GM23248 (cell line): ENCODE measurements at regions not wholly inside any gene's neighbourhood (a gene's known extent, or its start where the extent isn't known, plus 50 kb on each side); places are given as distances from the start of the nearest gene placed in this dataset. TPM values are rescaled to one million over a fixed set of nuclear protein-coding genes. Genes with fewer than 3 reads are reported as not detected.

ENCODE experiments used
- DNase-seq: peaks from one replicate; pipeline ENCODE4 v3.0.0-alpha.2; 2015
- H2AFZ ChIP-seq: fragments of 200-600 bp; sonication (generic); 2 replicates; pipeline ENCODE4 v1.6.1; 2016; ENCODE audit warnings: antibody characterized with exemption
- H3F3A ChIP-seq: fragments of 200-600 bp; sonication (generic); 2 replicates; pipeline ENCODE4 v1.6.1; 2016; ENCODE audit warnings: mild to moderate bottlenecking, antibody characterized with exemption, mixed run types; ENCODE audit not compliant: insufficient read depth
- H3K27ac ChIP-seq: fragments of 200-600 bp; sonication (generic); 2 replicates; pipeline ENCODE4 v1.5.1; 2016; ENCODE audit warnings: mild to moderate bottlenecking
- H3K27me3 ChIP-seq: fragments of 200-600 bp; sonication (generic); replicated peaks from 2 replicates; pipeline ENCODE4 v1.6.1; 2016; ENCODE audit warnings: mild to moderate bottlenecking; ENCODE audit not compliant: insufficient read depth
- H3K36me3 ChIP-seq: fragments of 200-600 bp; sonication (generic); 2 replicates; pipeline ENCODE4 v1.6.1; 2016; ENCODE audit warnings: low read depth, mild to moderate bottlenecking
- H3K4me1 ChIP-seq: fragments of 200-600 bp; sonication (generic); 2 replicates; pipeline ENCODE4 v1.6.1; 2016; ENCODE audit warnings: mild to moderate bottlenecking; ENCODE audit not compliant: insufficient read depth
- H3K4me2 ChIP-seq: fragments of 200-600 bp; sonication (generic); one replicate; pipeline ENCODE4 v1.6.1; 2016; ENCODE audit warnings: mild to moderate bottlenecking; ENCODE audit not compliant: unreplicated experiment
- H3K4me3 ChIP-seq: fragments of 200-600 bp; sonication (generic); 2 replicates; pipeline ENCODE4 v1.5.1; 2016; ENCODE audit warnings: mild to moderate bottlenecking
- H3K79me2 ChIP-seq: fragments of 200-600 bp; sonication (generic); 2 replicates; pipeline ENCODE4 v1.6.1; 2016; ENCODE audit warnings: mild to moderate bottlenecking; ENCODE audit not compliant: insufficient read depth
- H3K9ac ChIP-seq: fragments of 200-600 bp; sonication (generic); 2 replicates; pipeline ENCODE4 v1.6.1; 2016; ENCODE audit warnings: mild to moderate bottlenecking
- H3K9me2 ChIP-seq: fragments of 200-600 bp; sonication (generic); 2 replicates; pipeline ENCODE4 v1.6.1; 2016; ENCODE audit warnings: mixed run types, mild to moderate bottlenecking, moderate library complexity; ENCODE audit not compliant: insufficient read depth
- H3K9me3 ChIP-seq: fragments of 200-600 bp; sonication (generic); one replicate; pipeline ENCODE4 v1.6.1; 2017; ENCODE audit warnings: low read depth
- H4K20me1 ChIP-seq: fragments of 200-600 bp; sonication (generic); 2 replicates; pipeline ENCODE4 v1.6.0; 2016; ENCODE audit not compliant: insufficient read depth
- EZH2 ChIP-seq: fragments of 200-600 bp; sonication (generic); IDR thresholded peaks from 2 replicates; pipeline ENCODE4 v1.6.1; 2018; ENCODE audit warnings: antibody characterized with exemption, mild to moderate bottlenecking; ENCODE audit not compliant: insufficient read depth, poor library complexity, severe bottlenecking
- EZH2phosphoT487 ChIP-seq: fragments of 200-600 bp; sonication (generic); IDR thresholded peaks from 2 replicates; pipeline ENCODE4 v1.6.1; 2018; ENCODE audit warnings: antibody characterized with exemption, moderate library complexity, mild to moderate bottlenecking, low read depth; ENCODE audit not compliant: insufficient read depth
- WGBS, 2 experiments: methylation state at CpG; one replicate each; pipeline ENCODE4 v1.1.6; 2015 to 2017; ENCODE audit warnings: low lambda C conversion rate in 2 of 2, low coverage in 1 of 2; ENCODE audit errors: missing lambda C conversion rate in 2 of 2; 5-methylcytosine and 5-hydroxymethylcytosine counted together
- in situ Hi-C: fragments of 300-500 bp; cut with MboI; formaldehyde crosslinking; loops from 2 replicates; pipeline ENCODE4 v1.15.0; 2020
- microRNA-seq: library from miRNA; unstranded; fragments of <30 nt; microRNA quantifications from one replicate; pipeline ENCODE4, GENCODE V29; 2016; ENCODE audit warnings: borderline number of aligned reads
- small RNA-seq: library from RNA; depleted of rRNA; stranded (forward); fragments of <200 nt; gene quantifications from one replicate; pipeline ENCODE3, GENCODE V24; 2014; ENCODE audit warnings: low read depth, low replicate concordance

GRCh38 chr12:98456576-98457573 is 58.5 kb upstream of the TMPO start:
- peak overlapping the region; percentile 85 for H2AFZ ChIP-seq
- TF ChIP-seq EZH2 (no peak), EZH2phosphoT487 (no peak)
- peak; percentile 86 for DNase-seq
- no peaks in the 10 kb centered on the region for H4K20me1 ChIP-seq
- no peaks in the 10 kb centered on the region for H3K9me2 ChIP-seq
- no peaks in the 10 kb centered on the region for H3K36me3 ChIP-seq
- H3K9me3 ChIP-seq: no peaks in the 10 kb centered on the region
- H3K9ac ChIP-seq: peak overlapping the region; percentile 74
- in situ Hi-C loops: no loop called here
- H3K27me3 ChIP-seq: no peaks in the 10 kb centered on the region
- H3F3A ChIP-seq: no peaks in the 10 kb centered on the region; the same call in 1 of the 2 replicates
- no peaks in the 10 kb centered on the region for H3K79me2 ChIP-seq
- H3K27ac ChIP-seq: peak overlapping the region; percentile 37
- 18 to 27% methylated on average over 35 to 47 of the region's 50 CpGs for WGBS, 2 experiments
- H3K4me3 ChIP-seq: peak overlapping the region; percentile 65
- peak overlapping the region; percentile 68 for H3K4me2 ChIP-seq
- H3K4me1 ChIP-seq: peaks cover 16% of the 10 kb centered on the region; the same call in 1 of the 2 replicates

GRCh38 chr12:98464190-98464589 is 51.2 kb upstream of the TMPO start:
- peak; percentile 56 for DNase-seq
- WGBS, 2 experiments: 4 to 11% methylated on average over 1 of the region's 1 CpG

DNA sequence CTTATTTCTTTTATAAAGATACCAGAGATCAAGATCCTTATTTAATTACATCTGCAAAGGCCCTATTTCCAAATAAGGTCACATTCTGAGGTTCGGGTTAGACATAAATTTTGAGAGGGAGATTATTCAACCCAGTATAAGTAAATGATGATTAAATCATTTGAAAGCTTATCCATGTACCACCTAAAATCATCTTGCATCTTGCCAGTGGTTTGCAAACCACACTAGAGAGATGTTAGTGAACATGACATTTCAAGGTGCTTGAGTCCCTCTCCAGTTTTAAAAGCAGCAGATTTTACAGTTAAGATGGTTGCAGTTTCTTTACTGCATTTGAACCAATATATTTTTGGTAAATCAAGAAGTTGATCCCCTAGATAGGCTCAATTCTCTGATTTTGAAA is 49.9 kb upstream of the TMPO start:
- Histone ChIP-seq H3F3A (peaks cover 8% of the 10 kb centered on the region; the same call in 1 of the 2 replicates), H3K9me3 (no peaks in the 10 kb centered on the region), H3K9me2 (no peaks in the 10 kb centered on the region), H3K9ac (no peak overlapping the region), H3K36me3 (no peaks in the 10 kb centered on the region), H4K20me1 (no peaks in the 10 kb centered on the region), H3K4me2 (no peak overlapping the region), H3K4me1 (peaks cover 14% of the 10 kb centered on the region), H3K27ac (no peak overlapping the region), H2AFZ (no peak overlapping the region), H3K79me2 (no peaks in the 10 kb centered on the region), H3K4me3 (no peak overlapping the region), H3K27me3 (no peaks in the 10 kb centered on the region)
- 98 to 100% methylated on average over 1 of the region's 1 CpG for WGBS, 2 experiments
- in situ Hi-C loops: no loop called here
- DNase-seq: no peak
- no peak for TF ChIP-seq EZH2
- no peak for TF ChIP-seq EZH2phosphoT487

More at GRCh38 chr12:98464190-98464589, 51.2 kb upstream of the TMPO start:
- no peaks in the 10 kb centered on the region for H3K9me3 ChIP-seq
- no peak overlapping the region for H3K27ac ChIP-seq
- in situ Hi-C loops: no loop called here
- H4K20me1 ChIP-seq: no peaks in the 10 kb centered on the region
- H2AFZ ChIP-seq: peak overlapping the region; percentile 49; the same call in 1 of the 2 replicates
- H3K79me2 ChIP-seq: no peaks in the 10 kb centered on the region
- no peak for TF ChIP-seq EZH2
- no peak for TF ChIP-seq EZH2phosphoT487
- peaks cover 13% of the 10 kb centered on the region for H3K4me1 ChIP-seq
- H3K27me3 ChIP-seq: no peaks in the 10 kb centered on the region
- H3K4me3 ChIP-seq: no peak overlapping the region
- H3K9me2 ChIP-seq: no peaks in the 10 kb centered on the region
- no peak overlapping the region for H3K4me2 ChIP-seq
- H3F3A ChIP-seq: peaks cover 8% of the 10 kb centered on the region; the same call in 1 of the 2 replicates
- H3K9ac ChIP-seq: no peak overlapping the region
- no peaks in the 10 kb centered on the region for H3K36me3 ChIP-seq

Small RNA genes in the stretch of these regions (microRNA-seq; reads per million reads assigned to microRNA genes)
- gene MIR4303 (not detected), gene MIR4495 (not detected)

Small RNA genes in the stretch of these regions (small RNA-seq; reads per million reads assigned to genes)
- gene AC018659.1 (not detected), gene MIR4303 (not detected), gene MIR4495 (not detected), gene RNU4-41P (not detected), gene RNU6-36P (not detected)
